AG04450 (cell line): ENCODE measurements at regions not wholly inside any gene's neighbourhood (a gene's known extent, or its start where the extent isn't known, plus 50 kb on each side); places are given as distances from the start of the nearest gene placed in this dataset.

Source experiments
- CTCF ChIA-PET: fragments of 300-600, 350-600 bp; formaldehyde crosslinking; extraction: SDS; loops from one replicate; lab custom pipeline; 2022; ENCODE audit warnings: antibody characterized with exemption, inconsistent platforms; lab: Charles Lee
- POLR2A ChIA-PET: fragments of 350-600 bp; formaldehyde crosslinking; extraction: SDS; loops from one replicate; lab custom pipeline; 2021; ENCODE audit warnings: antibody characterized with exemption, inconsistent platforms; lab: Yijun Ruan, JAX
- DNase-seq: peaks from one replicate; pipeline ENCODE4 v3.0.0-alpha.2; 2011; ENCODE audit warnings: low read depth, low spot score
- H3K27ac ChIP-seq: one replicate; pipeline ENCODE4 v1.5.1; 2012; ENCODE audit warnings: low read depth, low read length, control low read depth
- H3K27me3 ChIP-seq: one replicate; pipeline ENCODE4 v1.6.0; 2012; ENCODE audit warnings: low read length; ENCODE audit not compliant: control insufficient read depth, insufficient read depth
- H3K4me3 ChIP-seq: 2 replicates; pipeline ENCODE4 v1.5.1; 2011; ENCODE audit warnings: mild to moderate bottlenecking, low read depth, low read length, control low read depth
- H3K9me3 ChIP-seq: 2 replicates; pipeline ENCODE4 v1.5.1; 2012; ENCODE audit warnings: low read length; ENCODE audit not compliant: control insufficient read depth, insufficient read depth
- TF ChIP-seq, protein P1 (sequence below): IDR thresholded peaks from 2 replicates; pipeline ENCODE4 v1.5.1; 2011; ENCODE audit warnings: low read depth, low read length, control low read depth, inconsistent platforms

DNA sequence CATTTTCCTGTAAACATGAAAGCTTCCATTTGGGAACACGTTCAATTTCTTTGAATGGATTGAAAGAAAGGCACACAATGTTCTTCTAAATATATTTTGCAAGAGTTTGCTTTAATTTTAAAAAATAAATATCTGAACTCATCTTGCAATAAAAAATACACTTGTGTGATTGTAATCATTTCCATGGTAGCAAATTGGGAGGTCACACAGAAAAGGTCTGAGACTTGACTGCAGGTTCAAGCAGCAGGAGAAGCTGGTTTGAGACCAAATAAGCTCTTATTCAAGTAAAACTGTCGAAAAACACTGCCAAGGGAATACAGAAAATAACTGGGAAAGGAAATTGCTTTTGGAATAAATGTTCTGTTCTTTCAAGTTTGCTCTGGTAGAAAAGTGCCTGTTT is 498.9 kb downstream of the ADGRL2 start:
- POLR2A ChIA-PET, result no interaction called here
- no peak for DNase-seq

DNA sequence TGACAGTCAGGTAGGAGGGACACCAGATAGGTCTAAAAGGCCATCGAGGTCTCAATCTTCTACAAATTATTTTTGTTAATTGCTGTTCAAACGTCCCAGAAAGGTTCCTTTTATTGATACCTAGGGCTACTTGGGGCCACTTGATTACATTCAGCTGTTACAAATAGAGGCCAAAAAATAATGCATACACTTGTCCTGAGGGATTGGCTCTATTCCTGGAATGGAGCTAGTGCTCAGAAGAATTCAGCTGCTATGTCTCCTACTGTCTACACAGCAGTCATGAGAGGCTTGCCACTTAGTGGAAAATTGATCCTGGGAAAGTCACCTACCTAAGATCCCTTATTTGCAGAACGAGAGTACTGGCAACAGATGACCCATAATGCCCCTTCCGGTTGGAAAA is 498.3 kb downstream of the ADGRL2 start:
- CTCF ChIA-PET, result no interaction called here
- H3K4me3 ChIP-seq, result no peak overlapping the region
- H3K9me3 ChIP-seq, result no peaks in the 10 kb centered on the region
- POLR2A ChIA-PET, result no interaction called here
- no peak overlapping the region for H3K27ac ChIP-seq
- H3K27me3 ChIP-seq, result no peaks in the 10 kb centered on the region
- DNase-seq, result no peak
- TF ChIP-seq, protein P1, sequence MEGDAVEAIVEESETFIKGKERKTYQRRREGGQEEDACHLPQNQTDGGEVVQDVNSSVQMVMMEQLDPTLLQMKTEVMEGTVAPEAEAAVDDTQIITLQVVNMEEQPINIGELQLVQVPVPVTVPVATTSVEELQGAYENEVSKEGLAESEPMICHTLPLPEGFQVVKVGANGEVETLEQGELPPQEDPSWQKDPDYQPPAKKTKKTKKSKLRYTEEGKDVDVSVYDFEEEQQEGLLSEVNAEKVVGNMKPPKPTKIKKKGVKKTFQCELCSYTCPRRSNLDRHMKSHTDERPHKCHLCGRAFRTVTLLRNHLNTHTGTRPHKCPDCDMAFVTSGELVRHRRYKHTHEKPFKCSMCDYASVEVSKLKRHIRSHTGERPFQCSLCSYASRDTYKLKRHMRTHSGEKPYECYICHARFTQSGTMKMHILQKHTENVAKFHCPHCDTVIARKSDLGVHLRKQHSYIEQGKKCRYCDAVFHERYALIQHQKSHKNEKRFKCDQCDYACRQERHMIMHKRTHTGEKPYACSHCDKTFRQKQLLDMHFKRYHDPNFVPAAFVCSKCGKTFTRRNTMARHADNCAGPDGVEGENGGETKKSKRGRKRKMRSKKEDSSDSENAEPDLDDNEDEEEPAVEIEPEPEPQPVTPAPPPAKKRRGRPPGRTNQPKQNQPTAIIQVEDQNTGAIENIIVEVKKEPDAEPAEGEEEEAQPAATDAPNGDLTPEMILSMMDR, result no peak

More for the DNA sequence above, 498.9 kb downstream of the ADGRL2 start:
- TF ChIP-seq, protein P1, result no peak
- CTCF ChIA-PET, result no interaction called here
- H3K27ac ChIP-seq, result no peak overlapping the region
- no peaks in the 10 kb centered on the region for H3K27me3 ChIP-seq
- H3K4me3 ChIP-seq, result no peak overlapping the region
- no peaks in the 10 kb centered on the region for H3K9me3 ChIP-seq

DNA sequence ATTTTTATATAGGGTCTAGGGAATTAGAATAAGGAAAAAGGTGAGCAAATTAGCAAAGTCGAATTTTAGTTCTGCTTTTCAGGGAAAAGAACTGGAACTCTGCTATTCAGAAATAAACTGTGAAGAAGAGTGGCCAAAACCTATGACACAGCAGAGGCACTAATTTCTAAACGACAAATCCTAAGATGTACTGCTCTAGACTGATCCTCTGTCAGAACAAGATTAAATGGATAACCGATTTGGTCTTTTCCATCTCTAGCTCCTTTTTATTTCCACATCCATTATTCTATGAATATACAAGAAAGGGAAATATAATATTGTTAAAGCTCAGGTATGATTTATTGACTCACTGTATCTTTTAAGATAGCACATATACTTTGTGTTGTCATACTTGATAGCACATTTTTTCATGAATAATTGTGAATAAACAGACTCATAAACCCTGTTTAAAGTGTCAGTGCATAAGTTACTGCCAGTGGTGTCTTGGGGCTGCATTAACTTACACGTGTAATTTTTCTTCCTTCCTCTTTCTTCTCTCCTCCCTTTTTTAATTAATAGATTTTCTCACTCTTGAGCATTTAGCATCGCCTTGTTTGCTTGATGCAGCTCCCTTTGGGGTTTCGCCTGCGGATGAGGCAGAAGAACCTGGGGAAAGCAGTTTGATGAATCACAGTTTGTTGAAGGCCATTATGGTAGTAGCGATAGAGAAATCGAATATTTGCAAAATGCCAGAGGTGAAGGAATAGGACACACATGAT is 496.6 kb downstream of the ADGRL2 start:
- ChIA-PET POLR2A (no interaction called here), CTCF (no interaction called here)
- H3K4me3 ChIP-seq, result no peak overlapping the region
- H3K9me3 ChIP-seq, result no peaks in the 10 kb centered on the region
- no peak overlapping the region for H3K27ac ChIP-seq
- no peaks in the 10 kb centered on the region for H3K27me3 ChIP-seq
- TF ChIP-seq, protein P1, result no peak
- DNase-seq, result no peak

DNA sequence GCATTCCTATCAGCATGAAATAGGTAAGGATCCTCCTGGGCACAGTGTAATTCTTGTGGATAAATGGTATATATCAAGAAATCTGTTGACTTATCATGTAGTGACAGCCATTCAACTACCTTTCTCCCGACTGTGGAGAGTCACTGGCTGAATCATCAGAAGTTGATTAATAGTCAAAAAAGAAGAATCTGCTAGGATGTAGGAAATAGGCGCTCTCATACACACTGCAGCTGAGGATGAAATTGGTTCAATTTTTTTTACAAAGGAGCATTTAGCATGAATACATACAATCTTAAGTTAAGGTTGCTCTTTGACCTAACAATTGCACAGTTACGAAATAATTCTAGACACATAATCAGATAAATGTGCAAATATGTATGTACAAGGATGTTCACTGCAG is 486.8 kb downstream of the ADGRL2 start:
- Histone ChIP-seq H3K27ac (no peak overlapping the region), H3K4me3 (no peak overlapping the region), H3K9me3 (no peaks in the 10 kb centered on the region), H3K27me3 (no peaks in the 10 kb centered on the region)
- ChIA-PET CTCF (no interaction called here), POLR2A (no interaction called here)
- DNase-seq, result no peak
- TF ChIP-seq, protein P1, result no peak

DNA sequence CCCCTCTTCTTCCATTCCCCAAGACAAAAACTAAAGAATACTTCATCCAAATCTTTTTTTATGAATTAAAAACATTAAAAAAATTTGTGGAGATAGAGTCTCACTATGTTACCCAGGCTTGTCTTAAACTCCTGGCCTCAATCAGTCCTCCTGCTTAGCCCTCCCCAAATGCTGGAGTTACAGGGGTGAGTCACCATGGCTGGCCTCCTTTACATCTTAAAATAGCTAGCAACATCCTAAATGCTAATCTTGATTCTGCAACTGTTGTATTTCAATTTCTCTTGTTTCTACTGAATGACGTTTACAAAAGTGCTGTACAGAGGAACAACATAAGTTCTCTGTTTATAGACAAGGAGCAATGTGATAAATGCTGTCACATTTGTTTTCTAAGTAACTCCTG is 483.5 kb downstream of the ADGRL2 start:
- TF ChIP-seq, protein P1, result no peak
- H3K4me3 ChIP-seq, result no peak overlapping the region
- no peak overlapping the region for H3K27ac ChIP-seq
- DNase-seq, result no peak
- no peaks in the 10 kb centered on the region for H3K9me3 ChIP-seq
- POLR2A ChIA-PET, result no interaction called here
- CTCF ChIA-PET, result no interaction called here
- H3K27me3 ChIP-seq, result no peaks in the 10 kb centered on the region
